Muscle layer of duodenum (tissue), 2 donors: ENCODE measurements at regions not wholly inside any gene's neighbourhood (a gene's known extent, or its start where the extent isn't known, plus 50 kb on each side); places are given as distances from the start of the nearest gene placed in this dataset.

Source experiments
- H3K27ac ChIP-seq: one replicate; pipeline ENCODE4 v1.7.0; 2013; ENCODE audit warnings: mild to moderate bottlenecking, low read length
- H3K27me3 ChIP-seq: one replicate; pipeline ENCODE4 v1.7.0; 2013; ENCODE audit warnings: low read depth, mild to moderate bottlenecking, control low read depth, low read length
- H3K36me3 ChIP-seq, 2 donors: one replicate each; pipeline ENCODE4 v1.7.0; 2013; ENCODE audit warnings: low read length in 2 of 2, control low read depth in 1 of 2, mild to moderate bottlenecking in 1 of 2; ENCODE audit not compliant: insufficient read depth in 2 of 2, control insufficient read depth in 1 of 2
- H3K4me1 ChIP-seq, 2 donors: one replicate each; pipeline ENCODE4 v1.7.0; 2013; ENCODE audit warnings: low read length in 2 of 2, mild to moderate bottlenecking in 2 of 2, control low read depth in 1 of 2, moderate library complexity in 1 of 2; ENCODE audit not compliant: insufficient read depth in 2 of 2, control insufficient read depth in 1 of 2
- H3K4me3 ChIP-seq, 2 donors: one replicate each; pipeline ENCODE4 v1.7.0; 2013; ENCODE audit warnings: low read length in 2 of 2, low read depth in 1 of 2, mild to moderate bottlenecking in 1 of 2
- H3K9me3 ChIP-seq, 2 donors: one replicate each; pipeline ENCODE4 v1.7.0; 2013; ENCODE audit warnings: low read length in 2 of 2, control low read depth in 1 of 2, mild to moderate bottlenecking in 1 of 2; ENCODE audit not compliant: control insufficient read depth in 1 of 2
- donor health status: healthy.

- Histone ChIP-seq H3K9me3 (no peaks in the 10 kb centered on the region), H3K4me3 (no peak overlapping the region), H3K4me1 (no peaks in the 10 kb centered on the region), H3K36me3 (no peaks in the 10 kb centered on the region), H3K27me3 (no peaks in the 10 kb centered on the region), H3K27ac (no peak overlapping the region)
These were observed 251.8 kb upstream of the MKI67 start for GRCh38 chr10:128377988-128378387.

- Histone ChIP-seq H3K9me3 (no peaks in the 10 kb centered on the region), H3K27ac (no peak overlapping the region), H3K4me1 (no peaks in the 10 kb centered on the region), H3K36me3 (no peaks in the 10 kb centered on the region), H3K4me3 (no peak overlapping the region), H3K27me3 (no peaks in the 10 kb centered on the region)
These were observed 254.7 kb upstream of the MKI67 start for GRCh38 chr10:128380946-128381345.

GRCh38 chr10:128382225-128382624, 256.0 kb upstream of the MKI67 start:
- no peak overlapping the region for H3K27ac ChIP-seq
- no peaks in the 10 kb centered on the region for H3K36me3 ChIP-seq
- no peaks in the 10 kb centered on the region for H3K9me3 ChIP-seq
- H3K4me1 ChIP-seq = no peaks in the 10 kb centered on the region
- H3K27me3 ChIP-seq = no peaks in the 10 kb centered on the region
- no peak overlapping the region for H3K4me3 ChIP-seq

- no peak overlapping the region for H3K27ac ChIP-seq
- no peaks in the 10 kb centered on the region for H3K4me1 ChIP-seq
- no peak overlapping the region for H3K4me3 ChIP-seq
- H3K36me3 ChIP-seq = no peaks in the 10 kb centered on the region
- no peaks in the 10 kb centered on the region for H3K9me3 ChIP-seq
- no peaks in the 10 kb centered on the region for H3K27me3 ChIP-seq
These were observed 258.6 kb upstream of the MKI67 start for GRCh38 chr10:128384831-128385230.

- Histone ChIP-seq H3K4me1 (no peaks in the 10 kb centered on the region), H3K9me3 (no peaks in the 10 kb centered on the region), H3K4me3 (no peak overlapping the region), H3K27ac (no peak overlapping the region), H3K36me3 (no peaks in the 10 kb centered on the region), H3K27me3 (no peaks in the 10 kb centered on the region)
These were observed 260.0 kb upstream of the MKI67 start for GRCh38 chr10:128386231-128386630.

GRCh38 chr10:128386816-128387604, 260.8 kb upstream of the MKI67 start:
- H3K4me3 ChIP-seq = no peak overlapping the region
- no peaks in the 10 kb centered on the region for H3K27me3 ChIP-seq
- H3K27ac ChIP-seq = no peak overlapping the region
- no peaks in the 10 kb centered on the region for H3K9me3 ChIP-seq
- no peaks in the 10 kb centered on the region for H3K36me3 ChIP-seq
- H3K4me1 ChIP-seq = no peaks in the 10 kb centered on the region

- Histone ChIP-seq H3K9me3 (no peaks in the 10 kb centered on the region), H3K4me1 (no peaks in the 10 kb centered on the region), H3K36me3 (no peaks in the 10 kb centered on the region), H3K27me3 (no peaks in the 10 kb centered on the region), H3K4me3 (no peak overlapping the region), H3K27ac (no peak overlapping the region)
These were observed 264.4 kb upstream of the MKI67 start for GRCh38 chr10:128390596-128390995.

- H3K9me3 ChIP-seq = no peaks in the 10 kb centered on the region
- no peaks in the 10 kb centered on the region for H3K4me1 ChIP-seq
- H3K4me3 ChIP-seq = no peak overlapping the region
- H3K36me3 ChIP-seq = no peaks in the 10 kb centered on the region
- no peaks in the 10 kb centered on the region for H3K27me3 ChIP-seq
- H3K27ac ChIP-seq = no peak overlapping the region
These were observed 267.3 kb upstream of the MKI67 start for GRCh38 chr10:128393546-128393945.

GRCh38 chr10:128398118-128398517, 271.9 kb upstream of the MKI67 start:
- H3K36me3 ChIP-seq = no peaks in the 10 kb centered on the region
- no peaks in the 10 kb centered on the region for H3K27me3 ChIP-seq
- H3K4me3 ChIP-seq = no peak overlapping the region
- no peaks in the 10 kb centered on the region for H3K4me1 ChIP-seq
- no peak overlapping the region for H3K27ac ChIP-seq
- H3K9me3 ChIP-seq = peaks cover 0 to 9% of the 10 kb centered on the region in 2 donors

- no peaks in the 10 kb centered on the region for H3K36me3 ChIP-seq
- H3K4me1 ChIP-seq = no peaks in the 10 kb centered on the region
- peaks cover 0 to 9% of the 10 kb centered on the region in 2 donors for H3K9me3 ChIP-seq
- no peak overlapping the region for H3K27ac ChIP-seq
- no peaks in the 10 kb centered on the region for H3K27me3 ChIP-seq
- H3K4me3 ChIP-seq = no peak overlapping the region
These were observed 272.8 kb upstream of the MKI67 start for GRCh38 chr10:128398999-128399398.

- Histone ChIP-seq H3K9me3 (peaks cover 0 to 9% of the 10 kb centered on the region in 2 donors), H3K4me3 (no peak overlapping the region), H3K27me3 (no peaks in the 10 kb centered on the region), H3K4me1 (no peaks in the 10 kb centered on the region), H3K36me3 (no peaks in the 10 kb centered on the region), H3K27ac (no peak overlapping the region)
These were observed 274.3 kb upstream of the MKI67 start for GRCh38 chr10:128400564-128400963.

- Histone ChIP-seq H3K4me3 (no peak overlapping the region), H3K36me3 (no peaks in the 10 kb centered on the region), H3K4me1 (no peaks in the 10 kb centered on the region), H3K9me3 (peaks cover 0 to 9% of the 10 kb centered on the region in 2 donors), H3K27ac (no peak overlapping the region), H3K27me3 (no peaks in the 10 kb centered on the region)
These were observed 279.2 kb upstream of the MKI67 start for GRCh38 chr10:128405450-128405849.
